CD4-positive, alpha-beta T cell treated with Interleukin-17A for 4 hours (primary cell): ENCODE measurements at regions not wholly inside any gene's neighbourhood (a gene's known extent, or its start where the extent isn't known, plus 50 kb on each side); places are given as distances from the start of the nearest gene placed in this dataset.

Experiments
- DNase-seq: peaks from one replicate; pipeline ENCODE4 v3.0.0-alpha.2; 2020; ENCODE audit warnings: mixed read lengths

DNA sequence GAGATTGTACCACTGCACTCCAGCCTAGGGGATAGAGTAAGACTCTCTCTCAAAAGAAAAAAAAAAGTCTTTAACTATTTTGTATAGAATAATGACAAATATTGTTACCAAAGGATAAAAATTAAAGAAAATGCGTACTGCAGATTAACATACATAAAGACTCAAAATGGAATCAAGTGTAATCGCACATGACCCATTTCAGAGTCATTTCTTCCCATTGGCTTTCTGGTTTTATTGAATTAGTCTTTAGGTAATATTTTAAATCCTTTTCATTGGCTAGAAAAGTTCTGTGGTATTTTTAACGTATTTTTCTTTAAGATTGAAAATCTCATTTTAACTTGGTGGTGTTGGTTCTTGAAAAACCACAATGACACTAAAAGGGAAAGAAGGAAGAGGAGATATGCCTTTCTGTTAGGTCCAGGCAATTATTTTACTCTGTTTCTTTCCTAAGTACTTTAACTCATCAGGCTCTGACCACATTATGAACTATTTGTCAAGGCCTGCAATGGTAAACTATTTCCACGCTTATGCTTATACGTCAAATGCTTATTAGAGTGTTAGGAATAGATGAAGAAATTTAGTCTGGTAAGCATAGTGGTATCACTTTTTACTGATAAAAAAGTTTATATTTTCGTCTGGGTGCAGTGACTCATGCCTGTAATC lies 52.3 kb downstream of the PLEKHG1 start:
- no peak for DNase-seq

DNA sequence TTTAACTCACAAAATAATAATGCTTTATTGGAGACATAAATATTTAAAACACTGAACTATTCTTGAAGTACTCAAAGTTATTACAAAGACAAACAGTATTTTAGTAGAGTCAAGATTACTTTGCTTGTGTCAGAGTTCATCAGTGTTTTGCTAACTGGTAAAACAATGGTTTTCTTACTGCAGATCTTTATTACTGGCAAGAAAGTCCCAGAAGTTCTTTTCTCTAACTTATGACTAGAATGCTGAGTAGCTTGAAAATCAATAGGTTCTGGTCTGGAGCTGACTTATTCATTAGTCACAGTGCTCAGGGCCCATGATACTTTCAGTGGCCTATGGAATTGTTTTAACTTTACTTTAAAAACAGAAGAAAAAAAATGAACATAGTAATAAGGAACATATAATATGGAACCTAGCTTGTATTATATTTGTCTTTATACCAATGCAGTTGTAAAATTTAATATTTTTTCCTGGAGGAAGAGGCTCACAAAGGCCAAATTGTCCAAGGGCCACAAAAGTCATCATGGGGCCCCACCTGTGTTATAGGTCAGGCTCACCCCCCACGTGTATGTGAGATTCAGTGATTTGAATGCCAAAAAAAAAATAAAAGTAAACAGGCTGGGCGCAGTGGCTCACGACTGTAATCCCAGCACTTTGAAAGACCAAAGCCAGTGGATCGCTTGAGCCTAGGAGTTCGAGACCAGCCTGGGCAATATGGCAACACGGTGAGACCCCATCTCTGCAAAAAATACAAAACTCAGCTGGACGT lies 53.3 kb downstream of the PLEKHG1 start:
- DNase-seq: no peak

DNA sequence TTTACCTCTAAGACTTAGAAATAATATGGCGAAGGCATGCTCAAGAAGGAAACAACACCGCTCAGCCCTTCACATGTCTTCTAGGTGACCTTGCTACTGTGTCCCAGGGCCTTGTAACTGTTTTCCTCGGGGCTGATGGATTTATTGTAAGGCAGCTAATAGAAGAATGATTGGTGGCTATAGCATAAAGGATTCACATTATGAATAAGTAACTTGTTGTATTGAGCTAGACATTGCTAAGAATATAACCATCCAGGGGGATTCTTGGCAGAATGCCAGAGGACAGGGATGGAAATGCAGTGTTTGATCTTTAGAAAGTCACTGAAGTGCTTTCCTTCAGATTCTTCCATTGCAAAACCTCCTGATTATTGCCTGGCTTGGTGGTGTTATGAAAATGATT lies 54.9 kb downstream of the PLEKHG1 start:
- DNase-seq: no peak

DNA sequence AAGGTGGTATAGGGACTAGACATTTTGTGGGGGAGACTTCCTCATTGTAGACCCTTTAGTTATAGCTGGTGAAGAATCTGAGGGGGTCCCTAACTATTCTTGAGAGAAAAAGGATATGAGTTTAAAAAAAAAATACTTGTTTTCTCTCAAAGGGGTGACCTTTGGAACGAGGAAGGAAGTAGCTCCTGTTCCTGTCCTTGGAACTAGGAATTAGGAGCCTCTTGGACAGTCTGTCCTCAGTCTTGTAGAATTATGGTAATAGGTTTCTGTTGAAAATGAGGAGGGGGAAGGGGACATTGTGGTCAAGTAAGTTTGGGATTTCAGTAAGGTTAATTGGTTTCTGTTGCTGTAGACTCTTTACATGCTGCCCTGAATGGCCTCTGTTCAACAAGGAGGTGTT lies 56.5 kb downstream of the PLEKHG1 start:
- DNase-seq: no peak

DNA sequence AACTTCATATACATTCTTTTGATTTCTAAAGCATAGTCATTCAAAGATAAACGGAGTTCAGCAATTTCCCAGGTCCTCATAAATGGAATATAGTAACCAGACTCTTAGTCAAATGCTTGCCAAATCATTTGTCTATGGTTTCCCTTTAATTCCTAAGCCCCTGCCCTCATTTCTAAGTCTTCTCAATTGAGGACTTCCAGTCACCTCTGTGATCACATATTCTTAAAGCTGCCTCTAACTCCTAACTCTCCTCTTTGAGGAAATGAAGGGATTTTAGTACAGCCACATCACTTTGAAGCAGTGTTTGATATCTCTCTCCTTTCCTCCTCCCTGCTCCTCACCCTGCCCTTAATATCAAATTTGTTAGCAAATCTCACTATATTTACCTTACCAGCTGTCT lies 58.7 kb downstream of the PLEKHG1 start:
- DNase-seq: no peak

DNA sequence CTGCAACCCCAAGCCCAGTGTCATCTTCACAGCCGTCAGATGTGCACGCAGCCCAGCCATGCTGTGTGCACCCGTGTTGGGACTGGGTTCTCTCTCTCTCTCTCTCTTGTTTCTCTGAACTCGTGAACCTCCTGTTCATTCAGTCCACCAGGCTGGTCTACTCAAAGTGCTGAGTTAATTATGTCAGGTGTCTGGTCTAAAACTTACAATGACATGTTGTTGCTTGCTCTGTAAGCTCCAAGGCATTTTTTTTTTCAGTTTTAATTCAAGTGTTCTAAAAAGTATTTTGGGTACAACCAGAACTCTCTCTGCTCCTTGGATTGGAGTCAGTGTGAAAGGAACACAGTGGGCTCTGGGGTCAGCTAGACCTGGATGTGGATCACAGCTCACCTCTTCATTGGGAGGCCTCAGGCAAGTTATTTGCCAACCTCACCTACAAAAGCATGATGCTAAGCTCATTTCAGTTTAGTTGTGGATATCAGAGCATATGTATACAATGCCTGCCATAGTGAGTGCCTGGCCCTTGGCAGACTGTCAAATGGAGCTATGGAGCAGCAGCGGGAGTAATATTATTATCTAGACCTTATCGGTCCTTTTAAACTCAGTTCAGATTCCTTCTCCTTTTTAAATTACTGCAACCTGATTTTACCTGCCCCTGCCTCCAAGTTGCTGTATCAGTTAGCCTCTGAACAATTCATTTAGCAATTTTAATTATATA lies 59.5 kb downstream of the PLEKHG1 start:
- no peak for DNase-seq

DNA sequence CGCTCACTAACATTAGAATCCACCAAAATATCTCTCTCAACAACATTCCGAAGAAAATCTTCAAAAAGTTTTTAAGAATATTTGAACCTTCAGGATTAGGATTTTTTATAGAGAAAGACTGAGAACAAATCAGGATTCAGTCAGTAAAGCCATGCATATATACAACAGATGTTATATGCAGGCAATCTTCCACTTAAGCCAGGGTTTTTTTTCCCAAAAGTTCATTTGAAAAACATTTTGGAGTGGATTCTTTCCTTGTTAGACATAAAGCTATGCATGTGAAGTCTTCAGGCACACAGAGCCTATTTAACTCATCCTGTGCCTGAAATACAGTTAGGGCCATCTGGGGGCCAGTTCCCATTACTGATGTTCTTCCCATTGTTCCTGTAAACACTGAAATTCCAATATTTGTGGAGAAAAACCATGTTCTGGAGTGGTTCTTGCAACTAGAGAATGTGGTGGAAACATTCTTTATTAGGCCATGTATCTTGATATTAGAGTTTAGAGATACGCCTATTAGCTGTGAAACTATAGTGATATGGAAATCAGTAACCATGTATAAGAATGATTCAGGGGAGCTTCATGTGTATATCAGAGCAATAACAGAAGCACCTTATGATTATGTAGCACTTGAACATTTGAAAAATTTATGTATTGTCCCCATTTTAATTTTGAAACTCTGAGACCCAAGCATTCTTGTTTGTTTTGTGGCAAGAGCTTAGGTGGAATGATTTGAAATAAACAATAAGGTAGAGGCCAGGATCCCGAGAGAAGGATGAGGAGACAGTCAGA lies 61.7 kb downstream of the PLEKHG1 start:
- no peak for DNase-seq

DNA sequence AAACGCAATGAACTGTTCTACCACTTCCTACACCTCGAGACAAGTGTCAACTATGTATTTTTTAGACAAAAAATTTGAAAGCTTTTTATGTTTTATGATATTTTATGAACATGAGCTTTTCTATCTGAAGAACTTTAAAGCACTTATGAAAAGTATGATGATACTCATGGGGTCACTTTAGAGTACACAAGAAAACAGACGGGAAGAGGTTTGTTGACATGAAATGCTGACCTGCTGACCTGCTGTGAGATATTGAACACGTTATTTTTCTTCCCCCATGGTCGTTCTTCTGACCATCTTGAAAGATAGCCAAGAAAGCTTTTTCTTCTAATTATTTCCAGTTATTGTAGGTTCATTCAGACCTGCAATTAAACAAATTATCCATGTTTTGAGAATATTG lies 63.1 kb downstream of the PLEKHG1 start:
- no peak for DNase-seq

DNA sequence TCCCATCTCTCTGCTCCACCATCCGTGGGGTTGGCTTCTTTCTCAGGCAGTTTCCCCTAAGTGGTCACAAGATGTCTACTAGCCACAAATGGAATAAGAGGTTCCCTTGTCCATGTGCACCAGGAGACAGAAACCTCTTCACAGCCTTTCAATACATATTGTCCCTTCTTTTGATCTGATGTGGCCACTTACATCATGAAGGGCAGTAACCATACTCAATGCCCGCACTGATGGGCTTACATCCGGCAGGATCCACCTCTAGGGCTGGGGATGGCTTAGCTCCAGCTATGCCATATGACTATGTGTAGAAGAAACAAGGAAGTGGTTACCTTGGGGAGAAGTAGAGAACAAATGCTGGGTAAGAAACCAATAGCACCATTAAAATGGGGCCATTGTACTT lies 64.4 kb downstream of the PLEKHG1 start:
- DNase-seq: no peak

DNA sequence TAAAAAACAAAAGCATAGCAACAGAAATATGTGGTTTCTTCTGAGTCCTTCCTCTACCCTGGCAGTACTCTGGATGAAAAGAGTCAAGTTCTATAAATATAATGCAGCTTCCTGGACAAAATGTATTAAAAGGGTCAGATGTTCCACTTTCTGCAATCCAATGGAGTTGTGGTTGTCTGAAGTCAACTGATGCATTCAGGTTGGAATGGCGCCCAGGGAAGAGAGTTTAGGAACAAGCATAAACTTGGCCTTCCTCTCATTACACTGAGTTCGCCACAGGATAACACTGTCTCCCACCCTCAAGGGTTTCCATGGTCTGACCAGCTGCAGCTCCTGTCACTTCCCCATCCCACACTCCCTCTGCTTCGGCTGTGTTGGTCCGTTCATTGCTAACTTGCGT lies 66.4 kb downstream of the PLEKHG1 start:
- DNase-seq: no peak

DNA sequence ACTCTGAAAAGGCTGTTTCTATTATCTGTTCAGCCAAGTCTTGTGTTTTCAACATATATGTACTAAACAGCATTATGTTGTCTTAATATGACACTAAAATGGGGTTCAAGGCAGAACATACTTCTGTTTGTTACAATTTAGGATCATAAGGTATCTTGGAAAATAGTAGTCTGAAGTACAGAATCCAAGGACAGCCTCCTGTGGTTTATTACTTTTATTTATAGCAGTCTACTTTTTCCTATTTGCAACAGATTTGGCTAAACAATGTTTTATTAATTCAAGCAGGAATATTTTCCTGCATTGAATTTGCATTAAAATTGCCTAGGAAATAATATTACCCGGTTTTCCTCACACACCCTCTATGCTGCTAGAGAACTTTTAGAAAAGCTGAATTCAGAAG lies 67.7 kb downstream of the PLEKHG1 start:
- no peak for DNase-seq

DNA sequence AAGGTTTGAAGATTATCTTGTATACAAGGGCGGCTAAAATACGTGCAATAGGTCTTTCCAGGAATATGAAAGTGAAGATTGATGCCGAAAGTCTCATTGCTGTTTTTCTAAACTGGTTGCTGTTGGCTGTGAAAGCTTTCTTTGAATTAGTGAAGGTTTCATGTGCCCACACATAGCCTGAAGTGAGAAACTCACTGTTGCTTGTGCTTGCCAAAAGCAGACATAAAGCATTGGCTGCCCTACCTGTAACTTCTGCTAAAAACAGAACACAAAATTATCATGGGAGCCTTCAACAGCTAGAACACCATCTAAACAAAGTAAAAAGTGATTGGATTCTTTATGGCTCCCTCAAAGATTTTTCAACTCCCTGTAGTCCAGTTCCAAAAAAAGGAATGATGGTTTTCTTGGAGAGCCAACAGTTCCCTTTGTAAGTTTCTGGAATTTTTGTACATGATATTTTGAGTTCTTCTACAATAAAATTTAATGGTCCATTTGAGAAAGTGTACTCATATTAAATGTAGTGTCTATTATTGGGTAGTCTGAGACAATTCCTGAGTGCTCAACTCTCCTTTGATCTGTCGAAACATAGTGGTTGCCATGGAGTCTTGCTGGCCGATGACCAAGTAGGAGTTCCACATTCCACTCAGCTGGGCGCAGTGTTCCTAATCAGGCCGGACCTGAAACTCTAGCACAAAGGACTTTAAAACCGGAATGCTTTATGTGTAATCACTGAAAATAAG lies 68.5 kb downstream of the PLEKHG1 start:
- DNase-seq: no peak

DNA sequence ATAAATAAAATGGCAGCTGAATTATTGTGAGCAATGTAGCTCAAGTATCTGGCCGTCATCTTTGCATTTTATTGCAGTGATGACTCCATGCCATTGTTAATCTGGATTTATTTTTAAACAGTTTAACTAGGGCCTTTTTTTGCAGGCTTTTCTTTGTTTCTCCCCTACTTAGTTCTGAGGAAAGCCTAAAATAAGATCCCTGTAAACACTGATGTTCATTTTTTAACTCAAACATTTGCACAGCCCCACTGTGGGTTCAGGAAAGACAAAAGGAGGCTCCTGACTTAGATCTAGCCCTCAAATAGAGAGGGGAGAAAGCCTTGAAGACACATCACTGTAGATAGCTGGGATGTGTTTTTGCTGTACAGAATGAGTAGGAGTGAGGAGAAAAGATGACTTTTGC lies 69.2 kb downstream of the PLEKHG1 start:
- no peak for DNase-seq

DNA sequence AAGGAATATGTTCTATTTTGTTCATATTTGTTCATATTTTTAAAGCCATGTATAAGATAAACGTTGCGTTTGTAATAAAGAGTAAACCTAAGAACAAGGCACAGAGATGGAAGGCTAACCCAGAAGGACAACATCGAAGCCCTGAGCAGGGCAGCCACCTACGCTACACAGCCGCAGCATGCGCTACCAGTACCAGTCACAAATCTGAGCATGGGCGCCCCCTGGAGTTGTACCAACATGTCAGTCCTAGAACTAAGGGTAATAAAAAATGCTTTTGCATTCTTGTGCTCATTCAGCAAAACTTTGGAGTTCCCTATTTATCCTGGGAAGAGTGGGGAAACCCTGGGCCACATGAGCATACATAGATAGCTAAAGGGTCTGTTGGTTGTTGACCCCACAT lies 70.6 kb downstream of the PLEKHG1 start:
- no peak for DNase-seq

DNA sequence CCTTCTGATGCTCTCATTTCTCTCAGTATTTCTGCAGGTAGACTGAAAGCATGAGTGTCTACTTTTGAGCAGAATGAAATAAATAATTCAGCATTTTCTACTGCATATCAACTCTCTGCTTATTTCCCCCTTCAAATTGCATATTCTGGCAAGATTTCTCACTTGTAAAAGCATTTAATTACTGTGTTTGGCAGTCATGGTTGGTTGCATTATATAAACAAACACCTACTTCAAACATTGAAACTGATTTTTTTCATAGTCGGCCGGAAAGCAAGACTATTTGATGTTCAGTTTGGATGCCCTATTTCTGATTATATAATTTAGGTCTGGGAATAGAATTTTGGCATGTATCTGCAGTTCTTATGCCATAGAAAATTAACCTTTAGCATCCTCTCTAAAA lies 73.1 kb downstream of the PLEKHG1 start:
- DNase-seq: no peak

DNA sequence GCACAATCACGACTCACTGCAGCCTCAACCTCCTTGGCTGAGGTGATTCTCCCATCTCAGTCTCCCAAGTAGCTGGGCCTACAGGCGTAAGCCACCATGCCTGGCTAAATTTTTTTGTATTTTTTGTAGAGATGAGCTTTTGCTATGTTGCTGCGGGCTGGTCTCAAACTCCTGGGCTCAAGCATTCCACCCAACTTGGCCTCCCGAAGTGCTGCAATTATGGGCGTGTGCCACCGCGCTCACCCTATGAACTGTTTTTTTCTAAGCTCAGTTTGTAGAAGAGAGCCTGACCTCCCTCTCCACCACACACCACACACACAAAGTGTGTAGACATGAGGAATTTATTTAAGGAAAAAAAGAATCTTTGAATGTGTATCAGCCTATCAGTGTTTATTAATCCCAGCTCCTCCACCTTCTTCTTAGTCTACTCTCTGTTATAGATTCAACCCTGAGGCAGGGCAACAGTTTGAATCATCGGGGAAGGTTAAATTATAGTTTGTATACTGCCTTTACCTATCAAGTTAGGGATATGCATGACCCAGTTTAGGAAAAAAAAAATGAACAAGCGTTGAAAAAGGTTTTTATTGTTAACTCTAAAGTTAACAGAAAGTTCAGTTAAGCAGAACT lies 74.1 kb downstream of the PLEKHG1 start:
- DNase-seq: no peak

DNA sequence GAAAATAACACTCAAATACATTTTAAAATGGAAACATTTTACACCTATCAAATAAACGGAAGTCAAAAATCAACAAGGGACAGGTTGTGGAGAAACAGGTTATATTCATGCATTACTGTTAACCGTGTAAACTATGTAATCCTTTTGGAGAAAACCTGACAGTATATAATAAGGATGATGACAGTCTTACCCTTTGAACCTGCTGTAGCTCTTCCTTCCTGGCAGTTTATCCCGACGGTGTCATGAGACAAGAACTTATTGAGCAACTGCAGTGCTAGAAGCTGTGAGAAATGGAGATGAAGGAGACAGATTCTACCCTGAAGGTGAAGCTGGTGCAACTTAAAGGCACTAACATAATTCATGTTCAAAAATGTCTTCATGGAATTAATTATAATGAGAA lies 76.7 kb downstream of the PLEKHG1 start:
- no peak for DNase-seq

DNA sequence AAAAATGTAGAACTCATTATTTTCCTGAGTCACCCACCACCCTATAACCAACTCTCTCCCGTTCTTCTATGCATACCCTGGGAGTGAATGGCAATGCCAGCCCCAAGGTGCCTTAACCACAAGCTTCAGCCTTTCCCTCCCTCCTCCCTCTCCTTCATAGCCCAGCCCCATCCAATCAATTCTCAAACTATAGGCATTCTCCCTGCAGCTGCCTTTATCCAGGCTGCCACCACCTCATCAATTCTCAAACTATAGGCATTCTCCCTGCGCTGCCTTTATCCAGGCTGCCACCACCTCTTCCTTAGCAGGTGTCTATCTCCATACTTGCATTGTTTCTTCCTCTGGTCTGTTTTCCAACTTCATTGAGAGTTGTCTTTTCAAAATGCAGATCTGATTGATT lies 77.1 kb downstream of the PLEKHG1 start:
- no peak for DNase-seq

DNA sequence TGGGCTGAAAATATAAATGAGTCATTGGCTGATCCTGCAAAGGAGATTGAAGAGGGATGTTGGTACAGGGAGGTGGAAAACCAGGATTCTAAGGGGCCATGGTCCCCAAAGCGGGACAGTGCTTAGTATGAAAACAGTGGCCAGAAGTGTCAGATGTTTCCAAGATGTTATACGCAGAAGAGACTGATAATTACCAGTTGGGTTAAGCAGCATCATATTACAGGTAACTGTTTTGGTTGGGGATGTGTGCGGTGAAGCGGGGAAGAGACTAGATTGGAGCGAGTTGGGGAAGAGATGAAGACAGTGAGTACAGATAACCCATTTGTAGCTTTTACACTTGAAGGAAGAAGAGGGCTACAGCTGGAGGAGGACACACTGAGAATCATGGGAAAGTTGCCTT lies 80.8 kb downstream of the PLEKHG1 start:
- DNase-seq: no peak

DNA sequence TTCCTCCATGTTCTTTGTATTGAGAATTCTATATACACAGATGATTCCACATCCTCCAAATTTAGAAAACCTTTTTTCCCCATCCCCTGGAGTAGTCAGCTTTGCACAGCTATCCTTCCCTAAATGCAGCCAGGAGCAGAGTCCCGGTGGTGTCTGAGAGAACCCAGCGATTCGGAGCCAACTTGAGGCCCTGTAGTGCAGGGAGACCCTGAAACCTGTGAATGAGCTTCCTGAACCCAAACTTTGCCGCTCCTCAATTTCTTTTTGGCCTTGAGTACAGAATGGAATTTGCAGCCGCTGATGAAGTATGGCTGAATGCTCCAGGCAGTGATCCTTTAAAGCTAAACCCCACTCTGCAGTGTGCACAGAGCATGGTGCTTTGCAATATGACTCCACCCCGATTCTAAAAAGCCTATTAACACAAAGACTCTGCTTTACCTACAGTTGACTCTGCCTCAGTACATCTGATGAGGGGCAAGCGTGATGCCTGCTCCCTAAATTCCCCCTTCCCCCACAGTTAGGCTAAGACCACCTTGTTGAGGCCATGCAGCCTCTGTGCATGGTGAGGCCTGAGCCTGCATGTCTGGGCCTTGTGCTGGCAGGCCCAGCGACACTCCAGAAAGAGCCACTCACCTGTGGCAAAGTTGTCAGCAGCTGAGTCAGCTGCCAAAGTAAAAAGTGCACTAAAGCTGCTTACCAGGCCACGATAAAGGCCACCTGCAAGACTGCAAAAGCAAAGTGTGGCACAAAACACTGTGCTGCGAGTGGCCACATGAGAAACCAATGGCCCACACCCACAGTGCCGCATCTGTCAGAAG lies 82.1 kb downstream of the PLEKHG1 start:
- DNase-seq: no peak

DNA sequence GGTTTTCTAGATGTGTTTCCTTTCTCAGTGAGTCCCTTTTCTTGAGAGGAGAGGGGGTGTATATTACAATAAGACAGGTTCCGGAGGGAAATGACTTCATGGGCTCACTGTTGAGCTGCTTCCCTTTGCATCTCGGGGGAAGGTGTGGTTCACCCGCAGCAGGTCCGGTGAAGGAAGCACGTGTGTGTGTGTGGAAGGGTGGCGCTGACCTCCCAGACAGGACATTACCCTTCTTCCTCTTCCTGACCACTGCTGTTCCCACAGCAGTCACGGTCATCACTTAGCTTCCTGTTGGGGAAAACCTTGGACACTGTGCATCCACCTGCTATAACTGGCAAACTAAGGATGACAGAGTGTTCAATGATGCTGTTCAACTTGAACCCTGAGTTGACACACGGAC lies 83.6 kb downstream of the PLEKHG1 start:
- DNase-seq: no peak
